Trophoblast cell (in vitro differentiated cells and primary cell): ENCODE measurements at regions not wholly inside any gene's neighbourhood (a gene's known extent, or its start where the extent isn't known, plus 50 kb on each side); places are given as distances from the start of the nearest gene placed in this dataset.
"Not testable (repeated sequence)": the region's sequence is repeated elsewhere in the genome, so short reads cannot be mapped to it uniquely, and the experiment has no call there.

Source experiments
- DNase-seq, 2 donors: peaks; one replicate each; pipeline ENCODE4 v3.0.0-alpha.2; 2016
- H2AFZ ChIP-seq: 2 replicates; pipeline ENCODE4 v1.6.1; 2013; ENCODE audit warnings: low read length, moderate library complexity, mild to moderate bottlenecking; ENCODE audit not compliant: insufficient read depth, poor library complexity
- H2AK5ac ChIP-seq: 2 replicates; pipeline ENCODE4 v1.6.1; 2013; ENCODE audit warnings: mild to moderate bottlenecking, low read length
- H2BK120ac ChIP-seq: 2 replicates; pipeline ENCODE4 v1.6.1; 2013; ENCODE audit warnings: low read length, mild to moderate bottlenecking, moderate library complexity; ENCODE audit not compliant: insufficient read depth, poor library complexity
- H2BK12ac ChIP-seq: 2 replicates; pipeline ENCODE4 v1.6.1; 2013; ENCODE audit warnings: mild to moderate bottlenecking, low read length, moderate library complexity
- H2BK5ac ChIP-seq: 2 replicates; pipeline ENCODE4 v1.6.1; 2013; ENCODE audit warnings: low read length, low read depth, moderate library complexity, mild to moderate bottlenecking; ENCODE audit not compliant: poor library complexity
- H3K14ac ChIP-seq: 2 replicates; pipeline ENCODE4 v1.6.1; 2013; ENCODE audit warnings: mild to moderate bottlenecking, low read length
- H3K18ac ChIP-seq: 2 replicates; pipeline ENCODE4 v1.6.1; 2013; ENCODE audit warnings: mild to moderate bottlenecking, low read length
- H3K23ac ChIP-seq: 2 replicates; pipeline ENCODE4 v1.6.1; 2013; ENCODE audit warnings: low read length
- H3K27ac ChIP-seq: 2 replicates; pipeline ENCODE4 v1.5.1; 2013; ENCODE audit warnings: low read depth, mild to moderate bottlenecking, inconsistent platforms, low read length, moderate library complexity
- H3K27me3 ChIP-seq: 2 replicates; pipeline ENCODE4 v1.6.1; 2013; ENCODE audit warnings: inconsistent platforms, mild to moderate bottlenecking, low read length, moderate library complexity; ENCODE audit not compliant: insufficient read depth
- H3K36me3 ChIP-seq, 2 experiments: 1 replicate in 1 of 2; 2 replicates in 1 of 2; pipeline ENCODE4 v1.6.1; 2013; ENCODE audit warnings: low read length in 2 of 2, mild to moderate bottlenecking in 2 of 2, moderate library complexity in 1 of 2; ENCODE audit not compliant: insufficient read depth in 2 of 2, control insufficient read depth in 1 of 2
- H3K4ac ChIP-seq: 2 replicates; pipeline ENCODE4 v1.6.1; 2013; ENCODE audit warnings: low read depth, mild to moderate bottlenecking, low read length, moderate library complexity
- H3K4me1 ChIP-seq, 2 experiments: 1 replicate in 1 of 2; 2 replicates in 1 of 2; pipeline ENCODE4 v1.6.1; 2013; ENCODE audit warnings: low read length in 2 of 2, mild to moderate bottlenecking in 2 of 2, moderate library complexity in 1 of 2; ENCODE audit not compliant: insufficient read depth in 2 of 2, control insufficient read depth in 1 of 2
- H3K4me2 ChIP-seq: 2 replicates; pipeline ENCODE4 v1.6.1; 2013; ENCODE audit warnings: inconsistent platforms, mild to moderate bottlenecking, low read length, moderate library complexity
- H3K4me3 ChIP-seq: 2 replicates; pipeline ENCODE4 v1.5.1; 2013; ENCODE audit warnings: mild to moderate bottlenecking, low read depth, low read length, inconsistent platforms
- H3K79me1 ChIP-seq: one replicate; pipeline ENCODE4 v1.6.1; 2013; ENCODE audit warnings: low read length
- H3K79me2 ChIP-seq: 2 replicates; pipeline ENCODE4 v1.6.1; 2013; ENCODE audit warnings: low read length, mild to moderate bottlenecking; ENCODE audit not compliant: control insufficient read depth, insufficient read depth, poor library complexity
- H3K9ac ChIP-seq: 2 replicates; pipeline ENCODE4 v1.6.1; 2013; ENCODE audit warnings: mild to moderate bottlenecking, low read length
- H3K9me3 ChIP-seq: 2 replicates; pipeline ENCODE4 v1.6.1; 2013; ENCODE audit warnings: low read depth, mild to moderate bottlenecking, control low read depth, inconsistent platforms, low read length; ENCODE audit not compliant: insufficient read depth
- H4K12ac ChIP-seq: 2 replicates; pipeline ENCODE4 v1.6.1; 2013; ENCODE audit warnings: low read depth, mild to moderate bottlenecking, low read length, moderate library complexity
- H4K8ac ChIP-seq: 2 replicates; pipeline ENCODE4 v1.6.1; 2013; ENCODE audit warnings: low read depth, mild to moderate bottlenecking, low read length, moderate library complexity
- H4K91ac ChIP-seq: one replicate; pipeline ENCODE4 v1.6.1; 2013; ENCODE audit warnings: low read depth, mild to moderate bottlenecking, low read length, moderate library complexity
- WGBS: extraction: QIAGEN DNeasy Blood & Tissue Kit; methylation state at CpG from one replicate; pipeline ENCODE4 v1.1.7; 2013; ENCODE audit warnings: missing lambda C conversion rate; ENCODE audit not compliant: insufficient read length, insufficient coverage; ENCODE audit errors: extremely low coverage; 5-methylcytosine and 5-hydroxymethylcytosine counted together

DNA sequence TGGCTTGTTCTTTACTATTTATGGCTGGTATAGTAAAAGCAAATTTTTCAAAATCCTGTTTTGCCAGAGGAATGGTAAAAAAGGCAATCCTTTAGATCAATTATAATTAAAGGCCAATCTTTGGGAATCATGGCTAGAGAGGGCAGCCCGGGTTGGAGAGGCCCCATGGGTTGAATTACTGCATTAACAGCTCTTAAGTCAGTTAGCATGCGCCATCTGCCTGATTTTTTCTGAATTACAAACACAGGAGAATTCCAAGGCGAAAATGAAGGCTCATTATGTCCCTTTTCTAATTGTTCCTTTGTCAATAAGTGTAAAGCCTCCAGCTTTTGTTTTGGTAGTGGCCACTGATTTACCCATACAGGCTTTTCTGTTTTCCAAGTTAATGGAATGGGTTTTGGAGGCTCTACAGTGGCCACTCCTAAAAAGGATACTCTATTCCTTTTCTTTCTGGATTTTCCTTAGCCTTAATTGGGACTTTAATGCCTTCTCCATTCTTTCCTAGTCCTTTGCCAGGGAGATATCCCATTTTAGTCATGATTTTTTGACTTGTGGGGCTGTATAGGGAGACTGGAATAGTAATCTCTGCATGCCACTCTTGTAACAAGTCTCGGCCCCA lies 114.9 kb upstream of the LARP1 start:
- not testable (repeated sequence) for H3K9ac ChIP-seq, H3K9me3 ChIP-seq, H4K12ac ChIP-seq, H3K14ac ChIP-seq, H3K23ac ChIP-seq, H2BK12ac ChIP-seq, H3K79me2 ChIP-seq, H3K4me3 ChIP-seq, H4K8ac ChIP-seq, H3K4me2 ChIP-seq, H3K36me3 ChIP-seq, H2AK5ac ChIP-seq, H4K91ac ChIP-seq, H2BK5ac ChIP-seq, H3K4me1 ChIP-seq, H2AFZ ChIP-seq, H3K27me3 ChIP-seq, H3K79me1 ChIP-seq, H3K4ac ChIP-seq, H3K18ac ChIP-seq, H3K27ac ChIP-seq, H2BK120ac ChIP-seq
- DNase-seq, result peak in 1 of 2 donors; percentile 38
- WGBS, result no CpG with 5 or more reads among the region's 4 CpGs

DNA sequence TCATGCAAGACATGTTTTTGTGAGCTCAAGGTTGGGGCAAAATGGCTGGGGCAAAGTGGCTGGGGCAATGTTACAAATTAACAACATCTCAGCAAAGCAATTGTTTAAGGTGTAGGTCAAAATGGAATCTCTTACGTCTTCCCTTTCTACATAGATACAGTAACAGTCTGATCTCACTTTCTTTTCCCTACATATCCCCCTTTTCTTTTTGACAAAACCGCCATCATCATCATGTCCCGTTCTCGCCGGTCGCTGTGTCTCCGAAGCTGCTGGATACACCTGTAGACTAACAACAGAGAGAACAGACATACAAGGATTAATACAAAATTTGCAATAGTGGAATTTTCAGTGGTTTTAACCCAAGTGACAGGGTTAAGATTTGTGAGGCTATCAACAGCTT lies 118.4 kb upstream of the LARP1 start:
- H3K36me3 ChIP-seq, H3K4me3 ChIP-seq, H4K12ac ChIP-seq, H3K79me2 ChIP-seq, H3K23ac ChIP-seq, H4K91ac ChIP-seq, H3K4me2 ChIP-seq, H3K27me3 ChIP-seq, H3K9me3 ChIP-seq, H3K18ac ChIP-seq, H3K4ac ChIP-seq, H3K4me1 ChIP-seq, DNase-seq, H3K9ac ChIP-seq, H4K8ac ChIP-seq, H3K27ac ChIP-seq, H2AK5ac ChIP-seq, H2BK5ac ChIP-seq, H3K79me1 ChIP-seq, H2AFZ ChIP-seq, H2BK120ac ChIP-seq, H2BK12ac ChIP-seq, H3K14ac ChIP-seq: not testable (repeated sequence)
- WGBS, result no CpG with 5 or more reads among the region's 7 CpGs

DNA sequence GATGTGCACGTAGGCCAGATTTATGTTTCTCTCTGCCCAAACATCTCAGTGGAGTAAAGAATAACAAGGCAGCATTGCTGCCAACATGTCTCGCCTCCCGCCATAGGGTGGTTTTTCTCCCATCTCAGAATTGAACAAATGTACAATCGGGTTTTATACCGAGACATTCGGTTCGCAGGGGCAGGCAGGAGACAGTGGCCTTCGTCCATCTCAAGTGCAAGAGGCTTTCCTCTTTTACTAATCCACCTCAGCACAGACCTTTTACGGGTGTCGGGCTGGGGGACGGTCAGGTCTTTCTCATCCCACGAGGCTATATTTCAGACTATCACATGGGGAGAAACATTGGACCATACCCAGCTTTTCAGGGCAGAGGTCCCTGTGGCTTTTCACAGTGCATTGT lies 118.9 kb upstream of the LARP1 start:
- not testable (repeated sequence) for DNase-seq, H3K18ac ChIP-seq, H4K91ac ChIP-seq, H4K12ac ChIP-seq, H3K23ac ChIP-seq, H3K4me2 ChIP-seq, H2BK12ac ChIP-seq, H3K27ac ChIP-seq, H3K79me2 ChIP-seq, H3K4me3 ChIP-seq, H3K27me3 ChIP-seq, H2BK5ac ChIP-seq, H4K8ac ChIP-seq, H2BK120ac ChIP-seq, H3K9ac ChIP-seq, H2AK5ac ChIP-seq, H2AFZ ChIP-seq, H3K9me3 ChIP-seq, H3K79me1 ChIP-seq, H3K4ac ChIP-seq, H3K14ac ChIP-seq, H3K36me3 ChIP-seq, H3K4me1 ChIP-seq
- WGBS, result no CpG with 5 or more reads among the region's 12 CpGs

DNA sequence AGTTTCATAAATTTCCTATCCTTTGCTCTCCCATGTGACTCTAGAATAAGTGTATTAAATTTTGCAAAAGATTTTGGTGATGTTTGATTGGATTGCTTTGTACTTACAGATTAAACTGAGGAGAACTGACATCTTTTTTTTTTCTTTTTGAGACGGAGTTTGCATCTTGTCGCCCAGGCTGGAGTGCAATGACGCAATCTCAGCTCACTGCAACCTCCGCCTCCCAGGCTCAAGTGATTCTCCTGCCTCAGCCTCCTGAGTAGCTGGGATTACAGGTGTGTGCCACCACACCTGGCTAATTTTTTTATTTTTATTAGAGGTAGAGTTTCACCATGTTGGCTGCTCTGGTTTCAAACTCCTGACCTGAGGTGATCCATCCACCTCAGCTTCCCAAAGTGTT lies 121.4 kb upstream of the LARP1 start:
- not testable (repeated sequence) for H2BK120ac ChIP-seq, H3K36me3 ChIP-seq, H3K79me1 ChIP-seq, H3K4me1 ChIP-seq, H3K4me3 ChIP-seq, H3K4ac ChIP-seq, H3K27ac ChIP-seq, H3K79me2 ChIP-seq, H3K27me3 ChIP-seq, H3K14ac ChIP-seq, H3K4me2 ChIP-seq, H3K18ac ChIP-seq, H2BK12ac ChIP-seq, H4K12ac ChIP-seq, H2AK5ac ChIP-seq, H3K9ac ChIP-seq, H4K91ac ChIP-seq, H2AFZ ChIP-seq, DNase-seq, H4K8ac ChIP-seq, H3K23ac ChIP-seq, H2BK5ac ChIP-seq, H3K9me3 ChIP-seq
- no CpG with 5 or more reads among the region's 4 CpGs for WGBS
